Pulmonary artery endothelial cell (primary cell): ENCODE measurements at regions not wholly inside any gene's neighbourhood (a gene's known extent, or its start where the extent isn't known, plus 50 kb on each side); places are given as distances from the start of the nearest gene placed in this dataset.

Source experiments
- DNase-seq: peaks from one replicate; pipeline ENCODE4 v3.0.0-alpha.2; 2011; ENCODE audit warnings: low read depth, low spot score

- DNase-seq: no peak
These were observed 69.2 kb downstream of the CYB561 start for GRCh38 chr17:63376949-63377348.

GRCh38 chr17:63378411-63379375 is 67.4 kb downstream of the CYB561 start:
- DNase-seq: no peak

GRCh38 chr17:63379636-63380035 is 66.5 kb downstream of the CYB561 start:
- DNase-seq: no peak

GRCh38 chr17:63381101-63381729 is 64.9 kb downstream of the CYB561 start:
- no peak for DNase-seq

GRCh38 chr17:63382136-63382535 is 64.0 kb downstream of the CYB561 start:
- no peak for DNase-seq
